GM06990 (cell line): ENCODE measurements at regions not wholly inside any gene's neighbourhood (a gene's known extent, or its start where the extent isn't known, plus 50 kb on each side); places are given as distances from the start of the nearest gene placed in this dataset.

Experiments used
- DNase-seq: peaks from one replicate; pipeline ENCODE4 v3.0.0-alpha.2; 2011; ENCODE audit not compliant: insufficient read length; ENCODE audit errors: extremely low read depth
- H3K27me3 ChIP-seq: replicated peaks from 2 replicates; pipeline ENCODE4 v1.6.0; 2011; ENCODE audit warnings: low read length; ENCODE audit not compliant: control insufficient read depth, insufficient read depth
- H3K36me3 ChIP-seq: 2 replicates; pipeline ENCODE4 v1.5.1; 2011; ENCODE audit warnings: low read length; ENCODE audit not compliant: control insufficient read depth, insufficient read depth
- H3K4me3 ChIP-seq: replicated peaks from 2 replicates; pipeline ENCODE4 v1.5.1; 2011; ENCODE audit warnings: low read depth, mild to moderate bottlenecking, control low read depth, low read length
- TF ChIP-seq, protein P1 (sequence below): IDR thresholded peaks from 2 replicates; pipeline ENCODE4 v1.5.1; 2011; ENCODE audit warnings: low read length, control low read depth, mild to moderate bottlenecking, inconsistent platforms; ENCODE audit not compliant: insufficient read depth, poor library complexity, severe bottlenecking

DNA sequence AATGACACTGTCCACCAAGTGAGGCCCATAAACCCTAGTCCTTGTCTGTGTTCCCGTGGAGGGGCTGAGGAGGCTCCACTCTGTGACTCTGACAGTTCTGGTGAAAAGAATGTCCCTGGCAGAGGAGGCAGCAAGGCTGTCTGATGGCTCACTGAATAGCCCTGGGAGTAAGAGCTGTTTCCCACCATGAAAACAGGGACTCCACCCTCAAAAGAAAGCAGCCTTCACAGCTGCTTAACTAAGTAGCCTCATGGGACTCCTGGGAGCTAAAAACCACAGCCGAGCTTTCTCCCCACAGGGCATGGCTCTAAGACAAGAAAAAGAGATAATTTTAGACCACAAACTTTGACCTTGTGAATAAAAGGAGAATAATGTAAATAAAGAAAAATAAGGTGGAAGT, 135.1 kb upstream of the FRY start:
- Histone ChIP-seq H3K36me3 (no peaks in the 10 kb centered on the region), H3K27me3 (no peaks in the 10 kb centered on the region), H3K4me3 (no peak overlapping the region)
- TF ChIP-seq, protein P1, sequence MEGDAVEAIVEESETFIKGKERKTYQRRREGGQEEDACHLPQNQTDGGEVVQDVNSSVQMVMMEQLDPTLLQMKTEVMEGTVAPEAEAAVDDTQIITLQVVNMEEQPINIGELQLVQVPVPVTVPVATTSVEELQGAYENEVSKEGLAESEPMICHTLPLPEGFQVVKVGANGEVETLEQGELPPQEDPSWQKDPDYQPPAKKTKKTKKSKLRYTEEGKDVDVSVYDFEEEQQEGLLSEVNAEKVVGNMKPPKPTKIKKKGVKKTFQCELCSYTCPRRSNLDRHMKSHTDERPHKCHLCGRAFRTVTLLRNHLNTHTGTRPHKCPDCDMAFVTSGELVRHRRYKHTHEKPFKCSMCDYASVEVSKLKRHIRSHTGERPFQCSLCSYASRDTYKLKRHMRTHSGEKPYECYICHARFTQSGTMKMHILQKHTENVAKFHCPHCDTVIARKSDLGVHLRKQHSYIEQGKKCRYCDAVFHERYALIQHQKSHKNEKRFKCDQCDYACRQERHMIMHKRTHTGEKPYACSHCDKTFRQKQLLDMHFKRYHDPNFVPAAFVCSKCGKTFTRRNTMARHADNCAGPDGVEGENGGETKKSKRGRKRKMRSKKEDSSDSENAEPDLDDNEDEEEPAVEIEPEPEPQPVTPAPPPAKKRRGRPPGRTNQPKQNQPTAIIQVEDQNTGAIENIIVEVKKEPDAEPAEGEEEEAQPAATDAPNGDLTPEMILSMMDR, result no peak
- DNase-seq, result no peak

DNA sequence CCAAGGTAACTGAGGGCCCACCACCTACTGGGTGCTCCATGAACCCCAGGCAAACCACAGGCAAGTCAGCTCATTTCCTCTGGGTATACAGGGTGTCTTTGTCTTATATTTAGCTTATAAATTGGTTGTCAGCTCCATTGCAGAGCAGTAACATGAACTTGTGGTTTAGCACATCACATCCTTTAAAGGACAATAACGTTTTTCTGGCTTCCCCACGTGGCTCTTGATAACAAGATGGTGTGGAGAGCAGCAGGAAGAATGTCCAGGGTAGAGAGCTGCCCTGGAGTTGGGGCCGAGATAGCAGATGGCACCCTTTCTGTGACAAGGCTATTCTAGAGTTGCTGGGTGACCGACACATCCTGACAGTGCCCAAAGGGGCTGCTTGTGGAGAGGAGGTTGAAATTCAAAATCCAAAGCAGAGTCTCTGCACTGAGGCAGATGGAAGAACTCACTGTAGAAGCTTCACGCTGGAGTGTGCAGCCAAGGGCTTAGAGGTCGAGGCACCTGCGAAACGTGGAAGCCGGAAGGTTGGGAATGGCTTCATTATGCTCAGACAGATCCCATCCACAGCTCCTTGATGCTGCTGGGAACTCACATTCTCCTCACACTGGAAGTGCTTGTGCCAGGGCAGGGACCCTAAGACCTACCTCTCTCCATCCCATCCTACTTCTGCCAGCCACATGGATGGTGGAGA, 133.0 kb upstream of the FRY start:
- TF ChIP-seq, protein P1, result no peak
- no peak overlapping the region for H3K4me3 ChIP-seq
- no peaks in the 10 kb centered on the region for H3K36me3 ChIP-seq
- no peaks in the 10 kb centered on the region for H3K27me3 ChIP-seq
- no peak for DNase-seq

DNA sequence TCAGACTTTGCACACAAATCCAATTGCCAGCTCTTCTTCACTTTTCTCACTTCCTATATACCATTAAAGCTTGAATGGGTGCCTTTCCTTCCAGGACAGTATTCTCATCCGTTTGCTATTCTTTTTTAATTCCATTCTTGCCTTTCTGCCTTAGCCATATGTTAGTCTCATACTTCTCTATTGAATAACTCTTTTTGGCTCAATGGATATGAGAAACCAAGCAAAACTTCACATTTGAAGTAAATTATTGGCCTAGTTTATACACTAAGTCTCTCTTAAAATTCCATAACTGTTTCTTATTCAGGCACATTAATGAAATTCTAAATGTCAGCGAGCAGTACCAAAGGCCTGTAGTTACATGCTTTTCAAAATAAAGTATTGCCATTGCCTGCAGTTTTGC, 129.6 kb upstream of the FRY start:
- TF ChIP-seq, protein P1, result no peak
- H3K27me3 ChIP-seq, result no peaks in the 10 kb centered on the region
- no peak for DNase-seq
- H3K36me3 ChIP-seq, result no peaks in the 10 kb centered on the region
- H3K4me3 ChIP-seq, result no peak overlapping the region

DNA sequence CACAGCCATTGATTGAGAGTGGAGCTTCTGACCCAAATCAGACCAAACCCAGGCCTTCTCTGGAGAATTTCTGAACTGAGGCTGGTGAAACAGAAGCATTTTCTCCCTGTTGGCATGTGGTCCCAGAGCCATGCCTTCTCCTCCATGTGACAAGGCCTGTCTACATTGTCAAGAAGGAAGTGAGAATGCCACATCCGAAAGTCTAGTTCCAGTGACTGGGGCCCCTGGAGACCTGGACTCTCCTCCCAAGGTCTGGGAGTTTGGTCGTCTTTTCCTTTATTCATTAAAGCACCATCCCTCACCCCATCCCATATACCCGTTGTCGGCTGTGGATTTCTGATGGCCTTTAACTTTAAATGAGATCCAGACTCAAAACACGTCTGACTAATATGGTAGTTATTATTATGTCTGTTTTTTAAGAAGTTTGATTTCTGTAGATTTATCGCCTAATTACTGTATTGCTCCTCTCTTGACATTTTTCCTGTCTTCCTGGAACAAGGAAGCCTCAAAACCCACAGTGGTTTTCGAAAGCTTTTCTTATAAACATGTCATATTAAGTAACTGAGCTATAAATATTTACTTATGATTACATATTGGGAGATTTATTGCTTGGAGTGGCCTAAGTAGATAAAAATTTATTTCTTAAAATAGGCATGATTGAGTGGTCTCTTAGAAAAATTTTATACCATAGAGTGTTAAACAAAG, 128.3 kb upstream of the FRY start:
- H3K27me3 ChIP-seq, result no peaks in the 10 kb centered on the region
- no peaks in the 10 kb centered on the region for H3K36me3 ChIP-seq
- H3K4me3 ChIP-seq, result no peak overlapping the region
- TF ChIP-seq, protein P1, result no peak
- DNase-seq, result no peak

DNA sequence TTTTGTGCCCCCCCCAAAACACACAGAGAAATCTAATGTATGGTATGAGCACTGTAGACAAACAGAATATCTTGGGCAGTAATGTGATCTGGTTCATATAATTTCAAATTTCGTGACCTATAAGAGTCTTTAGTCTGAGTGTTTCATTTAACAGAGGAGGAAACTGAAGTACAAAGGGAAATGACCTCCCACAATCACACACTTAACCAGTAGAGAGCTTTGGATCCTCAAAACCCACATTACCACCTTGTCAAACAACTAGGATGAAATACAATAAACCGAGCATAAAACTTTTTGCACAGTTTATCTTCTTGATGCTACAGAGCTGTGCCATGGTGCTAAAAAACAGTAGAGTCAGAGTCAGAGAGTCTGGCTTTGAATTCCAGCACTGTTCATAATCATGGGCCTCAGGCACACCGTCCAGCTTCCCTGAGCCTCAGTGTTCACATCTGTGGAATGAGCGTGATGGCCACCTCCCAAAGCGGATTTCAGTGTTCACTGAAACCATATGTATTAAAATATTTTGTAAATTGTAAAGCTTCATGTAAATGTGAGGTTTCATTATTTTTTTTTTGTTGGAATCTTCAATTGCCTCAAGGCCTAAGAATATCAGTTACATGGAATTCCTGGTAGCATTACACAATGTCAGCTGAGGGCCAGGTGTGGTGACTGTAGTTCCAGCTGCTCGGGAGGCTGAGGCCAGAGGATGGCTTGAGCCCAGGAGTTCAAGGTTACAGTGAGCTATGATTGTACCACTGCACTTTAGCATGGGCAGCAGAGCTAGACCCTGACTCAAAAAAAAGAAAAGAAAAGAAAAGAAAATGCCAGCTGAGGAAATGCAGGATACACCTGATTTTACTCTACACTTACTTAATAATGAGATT, 126.4 kb upstream of the FRY start:
- DNase-seq, result no peak
- TF ChIP-seq, protein P1, result no peak
- Histone ChIP-seq H3K27me3 (no peaks in the 10 kb centered on the region), H3K4me3 (no peak overlapping the region), H3K36me3 (no peaks in the 10 kb centered on the region)
